ENCODE measurements at regions not wholly inside any gene's neighbourhood (a gene's known extent, or its start where the extent isn't known, plus 50 kb on each side); places are given as distances from the start of the nearest gene placed in this dataset.

- Histone ChIP-seq H3K9me2 (ENCODE audit: insufficient read depth) (no peaks in the 10 kb centered on the region), H3K4me1 (ENCODE audit: insufficient read depth) (no peaks in the 10 kb centered on the region), H3K4me3 (no peak overlapping the region), H4K20me1 (replicated peaks; ENCODE audit: insufficient read depth) (no peaks in the 10 kb centered on the region), H3F3A (replicated peaks; ENCODE audit: low read depth) (no peaks in the 10 kb centered on the region), H3K36me3 (ENCODE audit: insufficient read depth) (no peaks in the 10 kb centered on the region), H3K79me2 (replicated peaks; ENCODE audit: insufficient read depth) (no peaks in the 10 kb centered on the region), H3K27me3 (ENCODE audit: insufficient read depth) (no peaks in the 10 kb centered on the region), H3K4me2 (no peak overlapping the region), H2AFZ (no peak overlapping the region), H3K27ac (ENCODE audit: low read depth) (no peak overlapping the region)
- no peak for DNase-seq (ENCODE audit: low spot score)
- H3K9me3 Mint-ChIP-seq: no peaks in the 10 kb centered on the region
- no peaks in the 10 kb centered on the region for H3K36me3 Mint-ChIP-seq (ENCODE audit: low read depth)
- H3K4me1 Mint-ChIP-seq: no peaks in the 10 kb centered on the region
- no peak for ATAC-seq
- H3K27ac Mint-ChIP-seq: no peak overlapping the region
- TF ChIP-seq ETS1 (IDR thresholded peaks at IDR 0.05): no peak
- no peak for TF ChIP-seq JUNB (IDR thresholded peaks at IDR 0.05; ENCODE audit: unreplicated experiment)
- no peak for TF ChIP-seq CTCF (conservative IDR thresholded peaks at IDR 0.05; ENCODE audit: low read depth in 2 of 2)
- no peak for TF ChIP-seq NANOG (IDR thresholded peaks at IDR 0.05; ENCODE audit: borderline replicate concordance)
- TF ChIP-seq POLR2AphosphoS5 (IDR thresholded peaks at IDR 0.05; ENCODE audit: low read depth): no peak
- no peak for TF ChIP-seq CREB1 (CRISPR knock-in tag; IDR thresholded peaks at IDR 0.05; ENCODE audit: low read depth)
- no peak for TF ChIP-seq ZNF331 (CRISPR knock-in tag; IDR thresholded peaks at IDR 0.05; ENCODE audit: low read depth)
- TF ChIP-seq REST (IDR thresholded peaks at IDR 0.05; ENCODE audit: unreplicated experiment): no peak
- TF ChIP-seq EZH2 (IDR thresholded peaks at IDR 0.05; ENCODE audit: low read depth, unreplicated experiment): no peak
- TF ChIP-seq EZH2phosphoT487 (IDR thresholded peaks at IDR 0.05; ENCODE audit: unreplicated experiment): no peak
- TF ChIP-seq ZNF462 (CRISPR knock-in tag; IDR thresholded peaks at IDR 0.05): no peak
- no peak for TF ChIP-seq STAT1 (IDR thresholded peaks at IDR 0.05; ENCODE audit: unreplicated experiment)
- no peak for TF ChIP-seq ZNF114 (CRISPR knock-in tag; IDR thresholded peaks at IDR 0.05)
- H3K27me3 Mint-ChIP-seq (ENCODE audit: insufficient read depth, low read depth, poor library complexity): no peaks in the 10 kb centered on the region
- no peak overlapping the region for H3K4me3 Mint-ChIP-seq
Measured at GRCh38 chr5:87151547-87151946, 116.1 kb upstream of the RASA1 start.

All from GM23338 (cell line).